ENCODE measurements at regions not wholly inside any gene's neighbourhood (a gene's known extent, or its start where the extent isn't known, plus 50 kb on each side); places are given as distances from the start of the nearest gene placed in this dataset.

DNA sequence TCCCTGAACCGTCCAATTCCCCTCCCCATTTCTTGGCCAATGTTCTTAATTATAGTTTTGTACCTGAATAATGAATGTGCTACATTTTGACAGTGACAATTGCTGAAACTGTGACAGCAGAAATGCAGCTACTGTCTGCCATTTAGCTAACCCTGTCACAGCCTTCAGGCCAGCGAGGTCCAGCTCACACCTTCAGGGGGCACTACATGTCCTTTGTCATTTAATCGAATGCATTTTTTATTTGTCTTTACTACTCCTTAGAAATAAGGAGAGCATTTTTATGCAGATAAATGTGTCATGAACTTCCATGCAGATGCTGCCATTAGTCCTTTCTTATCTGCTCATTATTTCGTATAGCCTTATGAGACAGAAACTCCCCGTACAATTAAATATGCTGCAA, 159.9 kb downstream of the MZT1 start:
- Histone ChIP-seq H3K27me3 (ENCODE audit: insufficient read depth, low read length) (no peaks in the 10 kb centered on the region), H4K20me1 (ENCODE audit: insufficient read depth, low read length) (no peaks in the 10 kb centered on the region), H3K36me3 (ENCODE audit: insufficient read depth, low read length) (no peaks in the 10 kb centered on the region), H3K9me2 (ENCODE audit: low read depth, low read length) (no peaks in the 10 kb centered on the region), H3K4me1 (ENCODE audit: insufficient read depth, low read length, severe bottlenecking) (no peaks in the 10 kb centered on the region), H3K79me2 (ENCODE audit: insufficient read depth, low read length) (no peaks in the 10 kb centered on the region), H3K9ac (ENCODE audit: low read length) (no peak overlapping the region), H3K27ac (ENCODE audit: low read depth, low read length, poor library complexity, severe bottlenecking) (no peak overlapping the region), H3K4me2 (ENCODE audit: low read length) (no peak overlapping the region), H3K9me3 (ENCODE audit: low read length) (no peaks in the 10 kb centered on the region), H3F3A (ENCODE audit: insufficient read depth, low read length) (no peaks in the 10 kb centered on the region), H2AFZ (ENCODE audit: low read length) (no peak overlapping the region), H3K4me3 (ENCODE audit: low read depth, low read length, poor library complexity, severe bottlenecking) (no peak overlapping the region)
- no peak for TF ChIP-seq EZH2 (IDR thresholded peaks at IDR 0.05; ENCODE audit: borderline replicate concordance, low read length)
- TF ChIP-seq CTCF (IDR thresholded peaks at IDR 0.05; ENCODE audit: low read length): no peak

DNA sequence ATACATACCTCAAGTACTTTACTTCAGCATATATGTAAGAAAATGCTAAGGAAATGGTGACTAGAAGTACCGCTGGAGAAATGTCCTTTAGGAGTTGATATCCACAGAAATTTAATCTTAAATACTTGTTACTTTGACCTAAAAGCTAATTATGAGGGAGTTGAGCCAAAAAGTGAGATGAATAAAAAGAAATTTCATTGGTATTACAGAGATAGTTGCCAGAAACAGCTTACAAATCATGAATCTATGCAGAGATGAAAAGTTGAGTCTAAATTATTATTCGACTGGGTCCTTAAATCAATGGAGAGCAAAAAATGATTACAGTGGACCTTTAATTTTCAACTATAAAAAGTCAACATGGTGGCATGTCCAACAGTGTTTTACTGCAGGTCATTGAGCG, 160.9 kb downstream of the MZT1 start:
- no peaks in the 10 kb centered on the region for H4K20me1 ChIP-seq (ENCODE audit: insufficient read depth, low read length)
- H3K9ac ChIP-seq (ENCODE audit: low read length): no peak overlapping the region
- H3K27ac ChIP-seq (ENCODE audit: low read depth, low read length, poor library complexity, severe bottlenecking): no peak overlapping the region
- no peaks in the 10 kb centered on the region for H3F3A ChIP-seq (ENCODE audit: insufficient read depth, low read length)
- no peaks in the 10 kb centered on the region for H3K36me3 ChIP-seq (ENCODE audit: insufficient read depth, low read length)
- H3K9me2 ChIP-seq (ENCODE audit: low read depth, low read length): no peaks in the 10 kb centered on the region
- H3K4me3 ChIP-seq (ENCODE audit: low read depth, low read length, poor library complexity, severe bottlenecking): no peak overlapping the region
- TF ChIP-seq EZH2 (IDR thresholded peaks at IDR 0.05; ENCODE audit: borderline replicate concordance, low read length): no peak
- no peak for TF ChIP-seq CTCF (IDR thresholded peaks at IDR 0.05; ENCODE audit: low read length)
- H3K9me3 ChIP-seq (ENCODE audit: low read length): no peaks in the 10 kb centered on the region
- no peaks in the 10 kb centered on the region for H3K27me3 ChIP-seq (ENCODE audit: insufficient read depth, low read length)
- H3K4me1 ChIP-seq (ENCODE audit: insufficient read depth, low read length, severe bottlenecking): no peaks in the 10 kb centered on the region
- H3K4me2 ChIP-seq (ENCODE audit: low read length): no peak overlapping the region
- no peaks in the 10 kb centered on the region for H3K79me2 ChIP-seq (ENCODE audit: insufficient read depth, low read length)
- H2AFZ ChIP-seq (ENCODE audit: low read length): no peak overlapping the region

- Histone ChIP-seq H3K27me3 (ENCODE audit: insufficient read depth, low read length) (no peaks in the 10 kb centered on the region), H4K20me1 (ENCODE audit: insufficient read depth, low read length) (no peaks in the 10 kb centered on the region), H3F3A (ENCODE audit: insufficient read depth, low read length) (no peaks in the 10 kb centered on the region), H3K9me2 (ENCODE audit: low read depth, low read length) (no peaks in the 10 kb centered on the region), H3K4me2 (ENCODE audit: low read length) (no peak overlapping the region), H2AFZ (ENCODE audit: low read length) (no peak overlapping the region), H3K79me2 (ENCODE audit: insufficient read depth, low read length) (no peaks in the 10 kb centered on the region), H3K4me3 (ENCODE audit: low read depth, low read length, poor library complexity, severe bottlenecking) (no peak overlapping the region), H3K27ac (ENCODE audit: low read depth, low read length, poor library complexity, severe bottlenecking) (no peak overlapping the region), H3K4me1 (ENCODE audit: insufficient read depth, low read length, severe bottlenecking) (no peaks in the 10 kb centered on the region), H3K9me3 (ENCODE audit: low read length) (no peaks in the 10 kb centered on the region), H3K36me3 (ENCODE audit: insufficient read depth, low read length) (no peaks in the 10 kb centered on the region), H3K9ac (ENCODE audit: low read length) (no peak overlapping the region)
- peak; percentile 88 for TF ChIP-seq CTCF (IDR thresholded peaks at IDR 0.05; ENCODE audit: low read length)
- no peak for TF ChIP-seq EZH2 (IDR thresholded peaks at IDR 0.05; ENCODE audit: borderline replicate concordance, low read length)
These were observed 161.5 kb downstream of the MZT1 start for GRCh38 chr13:72565893-72566292.

Data from OCI-LY1 (cell line).